ENCODE measurements at regions not wholly inside any gene's neighbourhood (a gene's known extent, or its start where the extent isn't known, plus 50 kb on each side); places are given as distances from the start of the nearest gene placed in this dataset.

- no peak overlapping the region for H2AK5ac ChIP-seq (ENCODE audit: low read depth, low read length)
- H3K27me3 ChIP-seq (replicated peaks in 1 of 4; ENCODE audit: control insufficient read depth in 3 of 4, extremely low read depth in 1 of 4, insufficient read depth in 3 of 4, low read length in 3 of 4) = no peaks in the 10 kb centered on the region
- no peak overlapping the region for H3K4me3 ChIP-seq (ENCODE audit: extremely low read depth in 1 of 4, insufficient read depth in 2 of 4, low read depth in 3 of 4, low read length in 4 of 4)
- H4K91ac ChIP-seq (replicated peaks; ENCODE audit: insufficient read length, low read length) = no peak overlapping the region
- no peak overlapping the region for H3K4me2 ChIP-seq (ENCODE audit: insufficient read depth in 1 of 2, low read depth in 2 of 2, low read length in 2 of 2)
- no peak overlapping the region for H2BK20ac ChIP-seq (ENCODE audit: low read length)
- POLR2A ChIA-PET (ENCODE audit: partially characterized antibody) = no interaction called here
- DNase-seq (ENCODE audit: low read depth in 1 of 2, low spot score in 2 of 2) = no peak
- FAIRE-seq = no peak
- no peak overlapping the region for H3K56ac ChIP-seq (replicated peaks; ENCODE audit: insufficient read length, low read depth, low read length)
- H3K36me3 ChIP-seq (ENCODE audit: control insufficient read depth in 2 of 4, insufficient read depth in 4 of 4, low read length in 3 of 4) = no peaks in the 10 kb centered on the region
- no peaks in the 10 kb centered on the region for H3K9me3 ChIP-seq (ENCODE audit: insufficient read depth in 2 of 2, low read depth in 1 of 2, low read length in 1 of 2)
- no peak overlapping the region; a peak in 1 of 7 replicates for H3K9ac ChIP-seq (replicated peaks in 1 of 4; ENCODE audit: extremely low read depth in 1 of 4, low read depth in 3 of 4, low read length in 3 of 4)
- no peaks in the 10 kb centered on the region for H3K79me1 ChIP-seq (ENCODE audit: low read depth, low read length)
- no peak overlapping the region for H3K23ac ChIP-seq (ENCODE audit: insufficient read length)
- H2BK12ac ChIP-seq (ENCODE audit: low read depth, low read length) = no peak overlapping the region
- H3K23me2 ChIP-seq (ENCODE audit: low read depth, low read length) = no peaks in the 10 kb centered on the region; the same call in 1 of the 2 replicates
- 52% methylated on average over 4 of the region's 4 CpGs; no CpG with 5 or more reads in 1 of the 2 experiments for WGBS, 2 experiments (ENCODE audit: extremely low coverage in 1 of 2, insufficient coverage in 1 of 2, insufficient read length in 1 of 2, insufficient replicate concordance in 2 of 2, low coverage in 1 of 2, low lambda C conversion rate in 2 of 2, missing lambda C conversion rate in 1 of 2)
- CTCF ChIA-PET (ENCODE audit: partially characterized antibody) = no interaction called here
- no peaks in the 10 kb centered on the region for H3K79me2 ChIP-seq (ENCODE audit: control insufficient read depth in 1 of 2, insufficient read depth in 2 of 2, low read length in 2 of 2)
- H2BK5ac ChIP-seq (ENCODE audit: low read depth, low read length) = no peak overlapping the region
- no peak overlapping the region for H3K27ac ChIP-seq (ENCODE audit: low read depth, low read length)
- no peaks in the 10 kb centered on the region for H4K20me1 ChIP-seq (replicated peaks in 1 of 2; ENCODE audit: control insufficient read depth in 1 of 2, insufficient read depth in 2 of 2, low read length in 2 of 2)
- no peak overlapping the region for H2BK15ac ChIP-seq (ENCODE audit: low read length)
- no peak overlapping the region for H3K14ac ChIP-seq (ENCODE audit: insufficient read length)
- H2AFZ ChIP-seq (ENCODE audit: low read length) = no peak overlapping the region
- no peak overlapping the region for H4K5ac ChIP-seq (ENCODE audit: insufficient read length, low read depth, low read length)
- H3K4ac ChIP-seq (replicated peaks; ENCODE audit: insufficient read length, low read depth, low read length) = no peak overlapping the region
- H2BK120ac ChIP-seq (replicated peaks; ENCODE audit: low read depth, low read length) = no peak overlapping the region
- no peak overlapping the region; the same call in 1 of the 2 replicates for H3K18ac ChIP-seq (ENCODE audit: extremely low read depth, low read length)
- peaks cover 0 to 7% (median 0%) of the 10 kb centered on the region in 4 experiments; a peak in 2 of 7 replicates for H3K4me1 ChIP-seq (replicated peaks in 1 of 4; ENCODE audit: control insufficient read depth in 3 of 4, insufficient read depth in 4 of 4, low read length in 3 of 4)
- H4K8ac ChIP-seq (ENCODE audit: extremely low read depth, insufficient read depth, low read length) = no peak overlapping the region
- TF ChIP-seq CHD7 (IDR thresholded peaks at IDR 0.05; ENCODE audit: insufficient replicate concordance, low read length) = no peak
These were observed 343.2 kb upstream of the NR2F2 start for GRCh38 chr15:95987299-95987698.

All from H1 (cell line).